Neural progenitor cell (in vitro differentiated cells): ENCODE measurements at regions not wholly inside any gene's neighbourhood (a gene's known extent, or its start where the extent isn't known, plus 50 kb on each side); places are given as distances from the start of the nearest gene placed in this dataset.

Source experiments
- CTCF ChIP-seq: fragments of 200-600 bp; sonication (generic); IDR thresholded peaks from 2 replicates; pipeline ENCODE4 v1.5.1; 2017; ENCODE audit warnings: antibody characterized with exemption, mild to moderate bottlenecking
- EZH2 ChIP-seq: fragments of 200-600 bp; sonication (generic); IDR thresholded peaks from 2 replicates; pipeline ENCODE4 v1.6.1; 2017; ENCODE audit warnings: antibody characterized with exemption, mild to moderate bottlenecking, moderate library complexity

GRCh38 chr5:124044613-124045012 is 532.6 kb downstream of the CSNK1G3 start:
- no peak for TF ChIP-seq EZH2
- no peak for TF ChIP-seq CTCF
